Skeletal muscle tissue (tissue), 3 donors: ENCODE measurements at regions not wholly inside any gene's neighbourhood (a gene's known extent, or its start where the extent isn't known, plus 50 kb on each side); places are given as distances from the start of the nearest gene placed in this dataset.

Experiments
- H3K27ac ChIP-seq: one replicate; pipeline ENCODE4 v1.7.0; 2013; ENCODE audit warnings: mild to moderate bottlenecking, low read depth, low read length, inconsistent platforms
- H3K27me3 ChIP-seq, 3 donors: one replicate each; pipeline ENCODE4 v1.7.0; 2013; ENCODE audit warnings: low read length in 3 of 3; ENCODE audit not compliant: control insufficient read depth in 3 of 3, insufficient read depth in 3 of 3
- H3K36me3 ChIP-seq, 3 donors: one replicate each; pipeline ENCODE4 v1.7.0; 2013; ENCODE audit warnings: low read length in 3 of 3; ENCODE audit not compliant: control insufficient read depth in 3 of 3, insufficient read depth in 3 of 3
- H3K4me1 ChIP-seq, 3 donors: one replicate each; pipeline ENCODE4 v1.7.0; 2013; ENCODE audit warnings: low read length in 3 of 3, mild to moderate bottlenecking in 3 of 3; ENCODE audit not compliant: control insufficient read depth in 3 of 3, insufficient read depth in 3 of 3
- H3K4me3 ChIP-seq, 3 donors: one replicate each; pipeline ENCODE4 v1.7.0; 2013; ENCODE audit warnings: low read length in 3 of 3
- H3K9ac ChIP-seq, 3 donors: one replicate each; pipeline ENCODE4 v1.7.0; 2013; ENCODE audit warnings: low read length in 3 of 3, mild to moderate bottlenecking in 3 of 3, moderate library complexity in 2 of 3, low read depth in 1 of 3
- H3K9me3 ChIP-seq, 3 donors: one replicate each; pipeline ENCODE4 v1.7.0; 2013; ENCODE audit warnings: low read length in 3 of 3; ENCODE audit not compliant: control insufficient read depth in 3 of 3
- donor health status: Osteomylitis.

- peaks cover 26 to 58% (median 39%) of the 10 kb centered on the region in 3 donors for H3K27me3 ChIP-seq
These were observed 293.4 kb downstream of the TFAP2C start for GRCh38 chr20:56922497-56922896.

GRCh38 chr20:56924292-56925081, 295.4 kb downstream of the TFAP2C start:
- H3K36me3 ChIP-seq: no peaks in the 10 kb centered on the region
- H3K27ac ChIP-seq: no peak overlapping the region
- peaks cover 0 to 3% (median 2%) of the 10 kb centered on the region in 3 donors for H3K4me1 ChIP-seq
- H3K4me3 ChIP-seq: no peak overlapping the region
- H3K9me3 ChIP-seq: peaks cover 0 to 3% (median 0%) of the 10 kb centered on the region in 3 donors
- H3K27me3 ChIP-seq: peaks cover 38 to 75% (median 46%) of the 10 kb centered on the region in 3 donors
- H3K9ac ChIP-seq: no peak overlapping the region

More at GRCh38 chr20:56922497-56922896, 293.4 kb downstream of the TFAP2C start:
- Histone ChIP-seq H3K4me3 (no peak overlapping the region), H3K27ac (no peak overlapping the region), H3K9me3 (peaks cover 0 to 3% (median 0%) of the 10 kb centered on the region in 3 donors), H3K4me1 (peaks cover 0 to 3% (median 2%) of the 10 kb centered on the region in 3 donors), H3K36me3 (no peaks in the 10 kb centered on the region), H3K9ac (no peak overlapping the region)

- H3K4me3 ChIP-seq: peak overlapping the region in 2 of 3 donors; percentile 14 to 22
- H3K27me3 ChIP-seq: peaks cover 43 to 75% (median 46%) of the 10 kb centered on the region in 3 donors
- peaks cover 0 to 3% (median 0%) of the 10 kb centered on the region in 3 donors for H3K9me3 ChIP-seq
- no peak overlapping the region for H3K27ac ChIP-seq
- no peaks in the 10 kb centered on the region for H3K36me3 ChIP-seq
- peaks cover 0 to 3% (median 2%) of the 10 kb centered on the region in 3 donors for H3K4me1 ChIP-seq
- no peak overlapping the region for H3K9ac ChIP-seq
These were observed 296.1 kb downstream of the TFAP2C start for GRCh38 chr20:56925082-56925830.

- Histone ChIP-seq H3K9me3 (peaks cover 0 to 3% (median 0%) of the 10 kb centered on the region in 3 donors), H3K9ac (no peak overlapping the region), H3K27ac (no peak overlapping the region), H3K4me1 (peaks cover 0 to 3% (median 2%) of the 10 kb centered on the region in 3 donors), H3K27me3 (peaks cover 46 to 75% (median 46%) of the 10 kb centered on the region in 3 donors), H3K4me3 (peak overlapping the region in 1 of 3 donors; percentile 14), H3K36me3 (no peaks in the 10 kb centered on the region)
These were observed 296.7 kb downstream of the TFAP2C start for GRCh38 chr20:56925831-56926170.

- Histone ChIP-seq H3K36me3 (no peaks in the 10 kb centered on the region), H3K9me3 (peaks cover 0 to 3% (median 0%) of the 10 kb centered on the region in 3 donors), H3K9ac (no peak overlapping the region), H3K4me3 (no peak overlapping the region), H3K27me3 (peaks cover 44 to 73% (median 46%) of the 10 kb centered on the region in 3 donors), H3K4me1 (peaks cover 0 to 3% (median 2%) of the 10 kb centered on the region in 3 donors), H3K27ac (no peak overlapping the region)
These were observed 297.4 kb downstream of the TFAP2C start for GRCh38 chr20:56926501-56926900.

- H3K27ac ChIP-seq: no peak overlapping the region
- H3K4me3 ChIP-seq: no peak overlapping the region
- no peaks in the 10 kb centered on the region for H3K9me3 ChIP-seq
- no peak overlapping the region for H3K9ac ChIP-seq
- peaks cover 40 to 68% (median 44%) of the 10 kb centered on the region in 3 donors for H3K27me3 ChIP-seq
- no peaks in the 10 kb centered on the region for H3K36me3 ChIP-seq
- peaks cover 0 to 3% (median 2%) of the 10 kb centered on the region in 3 donors for H3K4me1 ChIP-seq
These were observed 298.0 kb downstream of the TFAP2C start for GRCh38 chr20:56927127-56927526.

- Histone ChIP-seq H3K27ac (no peak overlapping the region), H3K4me3 (no peak overlapping the region), H3K9ac (no peak overlapping the region), H3K9me3 (no peaks in the 10 kb centered on the region), H3K27me3 (peaks cover 40 to 61% (median 44%) of the 10 kb centered on the region in 3 donors), H3K36me3 (no peaks in the 10 kb centered on the region), H3K4me1 (peaks cover 0 to 3% (median 2%) of the 10 kb centered on the region in 3 donors)
These were observed 298.9 kb downstream of the TFAP2C start for GRCh38 chr20:56928007-56928406.

- Histone ChIP-seq H3K4me1 (peaks cover 0 to 3% (median 2%) of the 10 kb centered on the region in 3 donors), H3K4me3 (no peak overlapping the region), H3K9ac (no peak overlapping the region), H3K27ac (no peak overlapping the region), H3K36me3 (no peaks in the 10 kb centered on the region), H3K9me3 (no peaks in the 10 kb centered on the region), H3K27me3 (peaks cover 32 to 48% (median 40%) of the 10 kb centered on the region in 3 donors)
These were observed 300.5 kb downstream of the TFAP2C start for GRCh38 chr20:56929606-56930005.

- Histone ChIP-seq H3K36me3 (no peaks in the 10 kb centered on the region), H3K4me1 (no peaks in the 10 kb centered on the region), H3K27me3 (peaks cover 20 to 35% (median 33%) of the 10 kb centered on the region in 3 donors), H3K27ac (no peak overlapping the region), H3K9me3 (no peaks in the 10 kb centered on the region), H3K9ac (no peak overlapping the region), H3K4me3 (no peak overlapping the region)
These were observed 301.8 kb downstream of the TFAP2C start for GRCh38 chr20:56930876-56931275.
